ENCODE measurements at regions not wholly inside any gene's neighbourhood (a gene's known extent, or its start where the extent isn't known, plus 50 kb on each side); places are given as distances from the start of the nearest gene placed in this dataset.
A peak's percentile ranks its signal among the peaks of the same experiment; 100 is the strongest.

- no peaks in the 10 kb centered on the region for H3K79me2 ChIP-seq (ENCODE audit: control insufficient read depth, insufficient read depth, low read length, unreplicated experiment)
- no peak overlapping the region for H2AFZ ChIP-seq (ENCODE audit: low read length, unreplicated experiment)
- H3K4me1 ChIP-seq (ENCODE audit: control insufficient read depth, insufficient read depth, low read length, unreplicated experiment): no peaks in the 10 kb centered on the region
- H3K36me3 ChIP-seq (ENCODE audit: insufficient read depth, low read length): no peaks in the 10 kb centered on the region
- no peaks in the 10 kb centered on the region for H3K27me3 ChIP-seq (ENCODE audit: insufficient read depth, low read length)
- H3K27ac ChIP-seq (ENCODE audit: low read depth, low read length): no peak overlapping the region
- H3K4me3 ChIP-seq (ENCODE audit: low read depth, low read length): no peak overlapping the region
Observed at GRCh38 chr18:67618061-67618460, 101.5 kb upstream of the DSEL start.

- no peaks in the 10 kb centered on the region for H3K27me3 ChIP-seq (ENCODE audit: insufficient read depth, low read length)
- no peak overlapping the region for H3K4me3 ChIP-seq (ENCODE audit: low read depth, low read length)
- no peaks in the 10 kb centered on the region for H3K79me2 ChIP-seq (ENCODE audit: control insufficient read depth, insufficient read depth, low read length, unreplicated experiment)
- no peaks in the 10 kb centered on the region for H3K4me1 ChIP-seq (ENCODE audit: control insufficient read depth, insufficient read depth, low read length, unreplicated experiment)
- no peak overlapping the region for H3K27ac ChIP-seq (ENCODE audit: low read depth, low read length)
- no peak overlapping the region for H2AFZ ChIP-seq (ENCODE audit: low read length, unreplicated experiment)
- no peaks in the 10 kb centered on the region for H3K36me3 ChIP-seq (ENCODE audit: insufficient read depth, low read length)
Observed at GRCh38 chr18:67615876-67616275, 99.4 kb upstream of the DSEL start.

DNA sequence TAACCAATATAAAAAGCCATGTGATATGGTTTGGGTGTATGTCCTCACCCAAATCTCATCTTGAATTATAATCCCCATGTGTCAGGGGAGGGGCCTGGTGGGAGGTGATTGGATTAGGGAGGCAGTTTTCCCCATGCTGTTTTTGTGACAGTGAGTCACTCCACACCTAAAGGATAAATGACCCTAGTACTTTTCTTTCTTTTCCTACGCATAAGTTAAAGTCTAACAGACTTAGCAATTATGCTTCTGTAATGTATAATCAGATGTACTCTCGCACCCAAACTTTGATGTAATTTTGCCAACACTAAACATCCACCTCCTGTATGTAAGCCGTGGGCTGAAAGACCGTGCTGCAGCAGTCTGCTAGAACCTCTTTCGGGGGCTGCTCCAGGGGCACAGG lies 97.2 kb upstream of the DSEL start:
- no peaks in the 10 kb centered on the region for H3K79me2 ChIP-seq (ENCODE audit: control insufficient read depth, insufficient read depth, low read length, unreplicated experiment)
- no peak overlapping the region for H2AFZ ChIP-seq (ENCODE audit: low read length, unreplicated experiment)
- H3K4me3 ChIP-seq (ENCODE audit: low read depth, low read length): no peak overlapping the region

DNA sequence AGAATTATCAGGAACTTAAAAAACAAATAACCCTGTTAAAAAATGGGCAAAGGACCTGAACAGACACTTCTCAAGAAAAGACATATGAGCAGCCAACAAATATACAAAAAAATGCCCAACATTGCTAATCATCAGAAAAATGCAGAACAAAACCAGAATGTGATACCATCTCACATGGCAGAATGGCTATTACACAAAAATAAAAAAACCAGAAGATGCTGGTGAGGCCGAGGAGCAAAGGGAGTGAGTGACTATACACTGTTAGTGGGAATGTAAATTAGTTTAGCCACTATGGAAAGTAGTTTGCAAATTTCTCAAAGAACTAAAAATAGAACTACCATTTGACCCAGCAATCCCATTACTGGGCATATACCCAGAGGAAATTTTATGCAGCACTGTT lies 95.8 kb upstream of the DSEL start:
- H2AFZ ChIP-seq (ENCODE audit: low read length, unreplicated experiment): no peak overlapping the region
- H3K27me3 ChIP-seq (ENCODE audit: insufficient read depth, low read length): no peaks in the 10 kb centered on the region
- H3K79me2 ChIP-seq (ENCODE audit: control insufficient read depth, insufficient read depth, low read length, unreplicated experiment): no peaks in the 10 kb centered on the region
- peaks cover 19% of the 10 kb centered on the region for H3K4me1 ChIP-seq (ENCODE audit: control insufficient read depth, insufficient read depth, low read length, unreplicated experiment)
- no peak overlapping the region for H3K27ac ChIP-seq (ENCODE audit: low read depth, low read length)
- no peaks in the 10 kb centered on the region for H3K36me3 ChIP-seq (ENCODE audit: insufficient read depth, low read length)
- H3K4me3 ChIP-seq (ENCODE audit: low read depth, low read length): no peak overlapping the region

More for the DNA sequence above, 97.2 kb upstream of the DSEL start:
- no peaks in the 10 kb centered on the region for H3K27me3 ChIP-seq (ENCODE audit: insufficient read depth, low read length)
- peaks cover 11% of the 10 kb centered on the region for H3K4me1 ChIP-seq (ENCODE audit: control insufficient read depth, insufficient read depth, low read length, unreplicated experiment)
- H3K36me3 ChIP-seq (ENCODE audit: insufficient read depth, low read length): no peaks in the 10 kb centered on the region
- no peak overlapping the region for H3K27ac ChIP-seq (ENCODE audit: low read depth, low read length)

DNA sequence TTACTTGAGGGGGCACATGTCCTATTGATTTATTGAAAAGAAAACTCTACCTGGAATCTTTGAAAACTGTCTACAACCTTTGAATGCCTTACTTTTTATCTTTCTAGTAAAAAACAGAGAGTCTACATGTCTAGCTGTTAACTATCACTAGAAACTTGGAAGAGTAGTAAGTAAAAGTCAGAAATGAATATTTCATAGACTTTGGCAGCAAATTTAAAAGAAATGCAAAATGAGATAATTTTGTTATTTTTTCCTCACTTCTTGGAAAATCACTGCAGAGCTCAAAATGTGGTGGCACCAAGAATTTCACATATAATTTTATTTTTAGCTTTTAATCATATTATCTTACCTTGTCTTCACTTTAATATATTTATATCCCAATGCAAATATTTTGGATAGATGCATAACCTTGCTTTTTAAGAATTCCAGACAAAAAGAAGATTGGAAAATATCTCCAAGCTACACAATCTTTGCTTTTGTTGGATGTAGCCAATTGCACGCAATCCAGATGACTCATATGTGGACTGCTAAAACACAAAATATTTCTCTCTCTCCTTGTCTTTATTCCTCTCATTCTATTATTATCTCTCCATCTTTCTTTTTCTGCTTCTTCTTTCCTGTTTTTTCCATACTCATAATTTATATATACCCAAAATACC lies 92.2 kb upstream of the DSEL start:
- H3K4me3 ChIP-seq (ENCODE audit: low read depth, low read length): no peak overlapping the region
- no peaks in the 10 kb centered on the region for H3K27me3 ChIP-seq (ENCODE audit: insufficient read depth, low read length)
- peak overlapping the region; percentile 59 for H3K27ac ChIP-seq (ENCODE audit: low read depth, low read length)
- peaks cover 19% of the 10 kb centered on the region for H3K4me1 ChIP-seq (ENCODE audit: control insufficient read depth, insufficient read depth, low read length, unreplicated experiment)
- no peaks in the 10 kb centered on the region for H3K79me2 ChIP-seq (ENCODE audit: control insufficient read depth, insufficient read depth, low read length, unreplicated experiment)
- no peaks in the 10 kb centered on the region for H3K36me3 ChIP-seq (ENCODE audit: insufficient read depth, low read length)
- H2AFZ ChIP-seq (ENCODE audit: low read length, unreplicated experiment): peak overlapping the region; percentile 76

- Histone ChIP-seq H3K4me1 (ENCODE audit: control insufficient read depth, insufficient read depth, low read length, unreplicated experiment) (peaks cover 19% of the 10 kb centered on the region), H3K27ac (ENCODE audit: low read depth, low read length) (peak overlapping the region; percentile 59), H3K4me3 (ENCODE audit: low read depth, low read length) (no peak overlapping the region), H3K79me2 (ENCODE audit: control insufficient read depth, insufficient read depth, low read length, unreplicated experiment) (no peaks in the 10 kb centered on the region), H3K36me3 (ENCODE audit: insufficient read depth, low read length) (no peaks in the 10 kb centered on the region), H3K27me3 (ENCODE audit: insufficient read depth, low read length) (no peaks in the 10 kb centered on the region), H2AFZ (ENCODE audit: low read length, unreplicated experiment) (peak overlapping the region; percentile 32)
Observed at GRCh38 chr18:67608191-67608590, 91.7 kb upstream of the DSEL start.

DNA sequence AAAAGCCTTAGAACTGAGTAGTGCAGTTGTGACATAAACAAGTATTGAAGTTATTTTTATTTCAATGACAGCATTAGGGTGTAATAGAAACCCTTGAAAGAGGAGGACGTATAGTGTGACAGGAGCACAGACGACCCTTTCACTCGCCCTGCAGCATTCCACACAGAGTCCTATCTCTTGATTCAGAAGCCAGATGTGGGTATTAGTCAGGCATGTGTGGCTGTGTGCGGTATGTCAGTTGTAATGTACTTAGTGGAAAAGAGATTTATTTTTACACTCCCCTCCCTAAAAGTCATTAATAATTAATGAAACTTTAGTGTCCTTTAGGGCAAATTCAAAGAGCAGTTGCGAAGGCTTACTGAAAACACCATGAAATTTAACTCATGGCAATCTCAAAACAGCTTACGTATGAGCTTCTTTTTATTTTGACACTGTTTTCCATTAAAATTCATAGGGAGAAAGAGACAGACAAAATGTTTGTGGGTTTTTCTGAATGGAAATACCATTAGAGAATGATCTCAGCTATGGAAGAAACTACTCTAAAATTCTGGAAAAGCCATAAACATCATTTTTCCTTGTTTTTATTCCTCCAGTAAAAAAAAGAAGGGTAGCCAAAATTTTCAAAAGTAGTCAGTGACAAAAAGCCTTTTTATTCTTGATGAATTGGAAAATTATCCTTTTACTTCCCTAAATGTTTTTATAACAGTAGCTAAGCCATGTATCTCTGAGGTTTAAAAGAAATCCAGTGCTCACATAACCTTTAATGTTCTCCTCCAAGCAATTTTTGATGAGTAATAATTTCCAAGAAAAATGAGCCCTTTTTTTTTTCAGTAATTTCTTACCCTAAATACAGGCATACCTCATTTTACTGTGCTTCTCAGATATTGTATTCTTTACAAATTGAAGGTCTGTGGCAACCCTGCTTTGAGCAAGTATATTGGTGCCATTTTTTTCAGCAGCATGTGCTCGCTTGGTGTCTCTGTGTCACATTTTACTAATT lies 84.0 kb upstream of the DSEL start:
- H3K4me1 ChIP-seq (ENCODE audit: control insufficient read depth, insufficient read depth, low read length, unreplicated experiment): peaks cover 38% of the 10 kb centered on the region
- peak overlapping the region; percentile 67 for H3K27ac ChIP-seq (ENCODE audit: low read depth, low read length)
- no peaks in the 10 kb centered on the region for H3K36me3 ChIP-seq (ENCODE audit: insufficient read depth, low read length)
- peak overlapping the region; percentile 34 for H2AFZ ChIP-seq (ENCODE audit: low read length, unreplicated experiment)
- no peaks in the 10 kb centered on the region for H3K27me3 ChIP-seq (ENCODE audit: insufficient read depth, low read length)
- no peaks in the 10 kb centered on the region for H3K79me2 ChIP-seq (ENCODE audit: control insufficient read depth, insufficient read depth, low read length, unreplicated experiment)
- H3K4me3 ChIP-seq (ENCODE audit: low read depth, low read length): no peak overlapping the region

GRCh38 chr18:67599277-67599676 lies 82.8 kb upstream of the DSEL start:
- Histone ChIP-seq H2AFZ (ENCODE audit: low read length, unreplicated experiment) (peak overlapping the region; percentile 16), H3K4me1 (ENCODE audit: control insufficient read depth, insufficient read depth, low read length, unreplicated experiment) (peaks cover 38% of the 10 kb centered on the region), H3K79me2 (ENCODE audit: control insufficient read depth, insufficient read depth, low read length, unreplicated experiment) (no peaks in the 10 kb centered on the region), H3K36me3 (ENCODE audit: insufficient read depth, low read length) (no peaks in the 10 kb centered on the region), H3K27ac (ENCODE audit: low read depth, low read length) (peak overlapping the region; percentile 38), H3K27me3 (ENCODE audit: insufficient read depth, low read length) (no peaks in the 10 kb centered on the region), H3K4me3 (ENCODE audit: low read depth, low read length) (no peak overlapping the region)

GRCh38 chr18:67597759-67598158 lies 81.2 kb upstream of the DSEL start:
- Histone ChIP-seq H3K27me3 (ENCODE audit: insufficient read depth, low read length) (no peaks in the 10 kb centered on the region), H3K4me1 (ENCODE audit: control insufficient read depth, insufficient read depth, low read length, unreplicated experiment) (peaks cover 38% of the 10 kb centered on the region)

DNA sequence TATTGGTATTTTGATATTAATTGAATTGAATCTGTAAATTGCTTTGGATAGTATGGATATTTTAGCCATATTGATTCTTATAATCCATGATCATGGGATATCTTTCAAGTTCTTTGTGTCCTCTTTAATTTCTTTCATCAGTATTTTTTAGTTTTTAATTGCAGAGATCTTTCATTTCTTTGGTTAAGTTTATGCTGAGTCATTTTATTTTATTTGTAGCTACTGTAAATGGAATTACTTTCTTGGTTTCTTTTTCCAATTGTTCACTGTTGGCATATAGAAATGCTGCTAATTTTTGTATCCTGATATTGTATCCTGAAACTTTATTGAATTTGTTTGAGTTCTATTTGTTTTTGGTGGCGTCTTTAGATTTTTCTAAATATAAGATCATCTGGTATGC lies 79.5 kb upstream of the DSEL start:
- no peaks in the 10 kb centered on the region for H3K27me3 ChIP-seq (ENCODE audit: insufficient read depth, low read length)
- no peaks in the 10 kb centered on the region for H3K36me3 ChIP-seq (ENCODE audit: insufficient read depth, low read length)
- no peak overlapping the region for H2AFZ ChIP-seq (ENCODE audit: low read length, unreplicated experiment)
- no peaks in the 10 kb centered on the region for H3K79me2 ChIP-seq (ENCODE audit: control insufficient read depth, insufficient read depth, low read length, unreplicated experiment)
- H3K4me3 ChIP-seq (ENCODE audit: low read depth, low read length): no peak overlapping the region
- peaks cover 38% of the 10 kb centered on the region for H3K4me1 ChIP-seq (ENCODE audit: control insufficient read depth, insufficient read depth, low read length, unreplicated experiment)
- no peak overlapping the region for H3K27ac ChIP-seq (ENCODE audit: low read depth, low read length)

More at GRCh38 chr18:67597759-67598158, 81.2 kb upstream of the DSEL start:
- no peaks in the 10 kb centered on the region for H3K36me3 ChIP-seq (ENCODE audit: insufficient read depth, low read length)
- no peak overlapping the region for H3K27ac ChIP-seq (ENCODE audit: low read depth, low read length)
- H2AFZ ChIP-seq (ENCODE audit: low read length, unreplicated experiment): no peak overlapping the region
- H3K4me3 ChIP-seq (ENCODE audit: low read depth, low read length): no peak overlapping the region
- no peaks in the 10 kb centered on the region for H3K79me2 ChIP-seq (ENCODE audit: control insufficient read depth, insufficient read depth, low read length, unreplicated experiment)
